HEK293 (cell line): ENCODE measurements at regions not wholly inside any gene's neighbourhood (a gene's known extent, or its start where the extent isn't known, plus 50 kb on each side); places are given as distances from the start of the nearest gene placed in this dataset.

Source experiments
- FEZF1 ChIP-seq: fragments of 450-650 bp; formaldehyde crosslinking; IDR thresholded peaks from 2 replicates; pipeline ENCODE4 v1.5.1; 2016; ENCODE audit warnings: missing biosample characterization, missing genetic modification characterization
- PRDM1 ChIP-seq: fragments of 450-650 bp; formaldehyde crosslinking; IDR thresholded peaks from 2 replicates; pipeline ENCODE4; 2016; ENCODE audit warnings: missing biosample characterization, missing genetic modification characterization
- ZNF155 ChIP-seq: fragments of 450-650 bp; formaldehyde crosslinking; IDR thresholded peaks from 2 replicates; pipeline ENCODE4 v1.5.1; 2016; ENCODE audit warnings: missing biosample characterization, missing genetic modification characterization
- ZNF24 ChIP-seq: fragments of 450-650 bp; formaldehyde crosslinking; IDR thresholded peaks from 2 replicates; pipeline ENCODE4 v1.5.1; 2016; ENCODE audit warnings: missing biosample characterization, missing genetic modification characterization
- ZNF510 ChIP-seq: fragments of 450-650 bp; formaldehyde crosslinking; IDR thresholded peaks from 2 replicates; pipeline ENCODE4 v1.5.1; 2018; ENCODE audit warnings: mild to moderate bottlenecking, missing genetic modification characterization, missing biosample characterization; ENCODE audit not compliant: insufficient replicate concordance
- ZNF670 ChIP-seq: fragments of 450-650 bp; formaldehyde crosslinking; IDR thresholded peaks from 2 replicates; pipeline ENCODE4 v1.5.1; 2016; ENCODE audit warnings: missing biosample characterization, missing genetic modification characterization, low read depth
- TF ChIP-seq, protein P1 (sequence below): sonication (generic); formaldehyde crosslinking; IDR thresholded peaks from 2 replicates; pipeline ENCODE4 v1.8.1; 2022; ENCODE audit warnings: mild to moderate bottlenecking, moderate library complexity, missing genetic modification reagents
- TF ChIP-seq, protein P2 (sequence below): fragments of 450-650 bp; formaldehyde crosslinking; IDR thresholded peaks from 2 replicates; pipeline ENCODE4 v1.5.1; 2016; ENCODE audit warnings: missing biosample characterization, missing genetic modification characterization
- TF ChIP-seq, protein P3 (sequence below): fragments of 450-650 bp; formaldehyde crosslinking; IDR thresholded peaks from 2 replicates; pipeline ENCODE4 v1.5.1; 2016; ENCODE audit warnings: missing biosample characterization, missing genetic modification characterization
- TF ChIP-seq, protein P4 (sequence below): fragments of 450-650 bp; formaldehyde crosslinking; IDR thresholded peaks from 2 replicates; pipeline ENCODE4 v1.5.1; 2016; ENCODE audit warnings: missing biosample characterization, missing genetic modification characterization, borderline replicate concordance

DNA sequence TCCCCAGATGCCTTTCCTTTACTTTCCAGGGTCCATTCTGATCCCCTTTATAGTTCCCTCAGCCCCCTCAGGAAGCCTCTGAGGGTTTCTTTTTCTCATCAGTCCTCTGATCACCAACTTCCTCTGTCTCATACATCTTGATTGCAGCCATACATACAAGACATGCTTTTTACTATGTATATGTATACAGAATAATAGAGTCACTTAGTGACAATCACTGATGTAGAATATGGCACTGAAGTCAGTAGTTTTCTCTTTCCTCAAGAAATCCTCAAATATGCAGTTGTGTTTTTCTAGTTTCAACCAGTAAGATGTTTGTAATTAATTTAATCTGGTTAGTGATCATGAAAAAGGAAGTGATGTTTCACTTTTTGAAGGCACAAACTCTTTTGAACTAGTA is 364.1 kb downstream of the MAN2A1 start:
- TF ChIP-seq FEZF1 (tag by site-specific recombination) (no peak), PRDM1 (no peak), ZNF510 (tag by site-specific recombination) (no peak), ZNF24 (tag by site-specific recombination) (no peak), ZNF155 (no peak), ZNF670 (tag by site-specific recombination) (no peak)
- TF ChIP-seq, protein P1, sequence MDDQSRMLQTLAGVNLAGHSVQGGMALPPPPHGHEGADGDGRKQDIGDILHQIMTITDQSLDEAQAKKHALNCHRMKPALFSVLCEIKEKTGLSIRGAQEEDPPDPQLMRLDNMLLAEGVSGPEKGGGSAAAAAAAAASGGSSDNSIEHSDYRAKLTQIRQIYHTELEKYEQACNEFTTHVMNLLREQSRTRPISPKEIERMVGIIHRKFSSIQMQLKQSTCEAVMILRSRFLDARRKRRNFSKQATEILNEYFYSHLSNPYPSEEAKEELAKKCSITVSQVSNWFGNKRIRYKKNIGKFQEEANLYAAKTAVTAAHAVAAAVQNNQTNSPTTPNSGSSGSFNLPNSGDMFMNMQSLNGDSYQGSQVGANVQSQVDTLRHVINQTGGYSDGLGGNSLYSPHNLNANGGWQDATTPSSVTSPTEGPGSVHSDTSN (CRISPR knock-in tag): no peak
- TF ChIP-seq, protein P2, sequence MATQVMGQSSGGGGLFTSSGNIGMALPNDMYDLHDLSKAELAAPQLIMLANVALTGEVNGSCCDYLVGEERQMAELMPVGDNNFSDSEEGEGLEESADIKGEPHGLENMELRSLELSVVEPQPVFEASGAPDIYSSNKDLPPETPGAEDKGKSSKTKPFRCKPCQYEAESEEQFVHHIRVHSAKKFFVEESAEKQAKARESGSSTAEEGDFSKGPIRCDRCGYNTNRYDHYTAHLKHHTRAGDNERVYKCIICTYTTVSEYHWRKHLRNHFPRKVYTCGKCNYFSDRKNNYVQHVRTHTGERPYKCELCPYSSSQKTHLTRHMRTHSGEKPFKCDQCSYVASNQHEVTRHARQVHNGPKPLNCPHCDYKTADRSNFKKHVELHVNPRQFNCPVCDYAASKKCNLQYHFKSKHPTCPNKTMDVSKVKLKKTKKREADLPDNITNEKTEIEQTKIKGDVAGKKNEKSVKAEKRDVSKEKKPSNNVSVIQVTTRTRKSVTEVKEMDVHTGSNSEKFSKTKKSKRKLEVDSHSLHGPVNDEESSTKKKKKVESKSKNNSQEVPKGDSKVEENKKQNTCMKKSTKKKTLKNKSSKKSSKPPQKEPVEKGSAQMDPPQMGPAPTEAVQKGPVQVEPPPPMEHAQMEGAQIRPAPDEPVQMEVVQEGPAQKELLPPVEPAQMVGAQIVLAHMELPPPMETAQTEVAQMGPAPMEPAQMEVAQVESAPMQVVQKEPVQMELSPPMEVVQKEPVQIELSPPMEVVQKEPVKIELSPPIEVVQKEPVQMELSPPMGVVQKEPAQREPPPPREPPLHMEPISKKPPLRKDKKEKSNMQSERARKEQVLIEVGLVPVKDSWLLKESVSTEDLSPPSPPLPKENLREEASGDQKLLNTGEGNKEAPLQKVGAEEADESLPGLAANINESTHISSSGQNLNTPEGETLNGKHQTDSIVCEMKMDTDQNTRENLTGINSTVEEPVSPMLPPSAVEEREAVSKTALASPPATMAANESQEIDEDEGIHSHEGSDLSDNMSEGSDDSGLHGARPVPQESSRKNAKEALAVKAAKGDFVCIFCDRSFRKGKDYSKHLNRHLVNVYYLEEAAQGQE: no peak
- TF ChIP-seq, protein P3, sequence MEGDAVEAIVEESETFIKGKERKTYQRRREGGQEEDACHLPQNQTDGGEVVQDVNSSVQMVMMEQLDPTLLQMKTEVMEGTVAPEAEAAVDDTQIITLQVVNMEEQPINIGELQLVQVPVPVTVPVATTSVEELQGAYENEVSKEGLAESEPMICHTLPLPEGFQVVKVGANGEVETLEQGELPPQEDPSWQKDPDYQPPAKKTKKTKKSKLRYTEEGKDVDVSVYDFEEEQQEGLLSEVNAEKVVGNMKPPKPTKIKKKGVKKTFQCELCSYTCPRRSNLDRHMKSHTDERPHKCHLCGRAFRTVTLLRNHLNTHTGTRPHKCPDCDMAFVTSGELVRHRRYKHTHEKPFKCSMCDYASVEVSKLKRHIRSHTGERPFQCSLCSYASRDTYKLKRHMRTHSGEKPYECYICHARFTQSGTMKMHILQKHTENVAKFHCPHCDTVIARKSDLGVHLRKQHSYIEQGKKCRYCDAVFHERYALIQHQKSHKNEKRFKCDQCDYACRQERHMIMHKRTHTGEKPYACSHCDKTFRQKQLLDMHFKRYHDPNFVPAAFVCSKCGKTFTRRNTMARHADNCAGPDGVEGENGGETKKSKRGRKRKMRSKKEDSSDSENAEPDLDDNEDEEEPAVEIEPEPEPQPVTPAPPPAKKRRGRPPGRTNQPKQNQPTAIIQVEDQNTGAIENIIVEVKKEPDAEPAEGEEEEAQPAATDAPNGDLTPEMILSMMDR (tag by site-specific recombination): no peak
- TF ChIP-seq, protein P4, sequence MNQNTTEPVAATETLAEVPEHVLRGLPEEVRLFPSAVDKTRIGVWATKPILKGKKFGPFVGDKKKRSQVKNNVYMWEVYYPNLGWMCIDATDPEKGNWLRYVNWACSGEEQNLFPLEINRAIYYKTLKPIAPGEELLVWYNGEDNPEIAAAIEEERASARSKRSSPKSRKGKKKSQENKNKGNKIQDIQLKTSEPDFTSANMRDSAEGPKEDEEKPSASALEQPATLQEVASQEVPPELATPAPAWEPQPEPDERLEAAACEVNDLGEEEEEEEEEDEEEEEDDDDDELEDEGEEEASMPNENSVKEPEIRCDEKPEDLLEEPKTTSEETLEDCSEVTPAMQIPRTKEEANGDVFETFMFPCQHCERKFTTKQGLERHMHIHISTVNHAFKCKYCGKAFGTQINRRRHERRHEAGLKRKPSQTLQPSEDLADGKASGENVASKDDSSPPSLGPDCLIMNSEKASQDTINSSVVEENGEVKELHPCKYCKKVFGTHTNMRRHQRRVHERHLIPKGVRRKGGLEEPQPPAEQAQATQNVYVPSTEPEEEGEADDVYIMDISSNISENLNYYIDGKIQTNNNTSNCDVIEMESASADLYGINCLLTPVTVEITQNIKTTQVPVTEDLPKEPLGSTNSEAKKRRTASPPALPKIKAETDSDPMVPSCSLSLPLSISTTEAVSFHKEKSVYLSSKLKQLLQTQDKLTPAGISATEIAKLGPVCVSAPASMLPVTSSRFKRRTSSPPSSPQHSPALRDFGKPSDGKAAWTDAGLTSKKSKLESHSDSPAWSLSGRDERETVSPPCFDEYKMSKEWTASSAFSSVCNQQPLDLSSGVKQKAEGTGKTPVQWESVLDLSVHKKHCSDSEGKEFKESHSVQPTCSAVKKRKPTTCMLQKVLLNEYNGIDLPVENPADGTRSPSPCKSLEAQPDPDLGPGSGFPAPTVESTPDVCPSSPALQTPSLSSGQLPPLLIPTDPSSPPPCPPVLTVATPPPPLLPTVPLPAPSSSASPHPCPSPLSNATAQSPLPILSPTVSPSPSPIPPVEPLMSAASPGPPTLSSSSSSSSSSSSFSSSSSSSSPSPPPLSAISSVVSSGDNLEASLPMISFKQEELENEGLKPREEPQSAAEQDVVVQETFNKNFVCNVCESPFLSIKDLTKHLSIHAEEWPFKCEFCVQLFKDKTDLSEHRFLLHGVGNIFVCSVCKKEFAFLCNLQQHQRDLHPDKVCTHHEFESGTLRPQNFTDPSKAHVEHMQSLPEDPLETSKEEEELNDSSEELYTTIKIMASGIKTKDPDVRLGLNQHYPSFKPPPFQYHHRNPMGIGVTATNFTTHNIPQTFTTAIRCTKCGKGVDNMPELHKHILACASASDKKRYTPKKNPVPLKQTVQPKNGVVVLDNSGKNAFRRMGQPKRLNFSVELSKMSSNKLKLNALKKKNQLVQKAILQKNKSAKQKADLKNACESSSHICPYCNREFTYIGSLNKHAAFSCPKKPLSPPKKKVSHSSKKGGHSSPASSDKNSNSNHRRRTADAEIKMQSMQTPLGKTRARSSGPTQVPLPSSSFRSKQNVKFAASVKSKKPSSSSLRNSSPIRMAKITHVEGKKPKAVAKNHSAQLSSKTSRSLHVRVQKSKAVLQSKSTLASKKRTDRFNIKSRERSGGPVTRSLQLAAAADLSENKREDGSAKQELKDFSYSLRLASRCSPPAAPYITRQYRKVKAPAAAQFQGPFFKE (tag by site-specific recombination): no peak
